Caco-2 (cell line): ENCODE measurements at regions not wholly inside any gene's neighbourhood (a gene's known extent, or its start where the extent isn't known, plus 50 kb on each side); places are given as distances from the start of the nearest gene placed in this dataset.

Experiments
- BruUV-seq: library from RNA; stranded (reverse); fragments of 400-500 nt; replicated peaks from 2 replicates; lab custom pipeline; 2021; lab: Mats Ljungman, UMichigan
- CTCF ChIA-PET: fragments of 300-600 bp; sonication (Branson Sonifier 250); formaldehyde crosslinking; loops from one replicate; lab custom pipeline; 2022; ENCODE audit warnings: antibody characterized with exemption; lab: Charles Lee
- POLR2A ChIA-PET: fragments of 300-600 bp; sonication (Branson Sonifier 250); formaldehyde crosslinking; loops from one replicate; lab custom pipeline; 2022; ENCODE audit warnings: antibody characterized with exemption; lab: Charles Lee
- DNase-seq, 2 experiments: peaks; one replicate each; pipeline versions ENCODE4 v3.0.0 to v3.0.0-alpha.2; 2020 to 2022
- H3K27me3 ChIP-seq: replicated peaks from 2 replicates; pipeline ENCODE4 v1.6.0; 2011; ENCODE audit warnings: low read length; ENCODE audit not compliant: control insufficient read depth, insufficient read depth
- H3K36me3 ChIP-seq: 2 replicates; pipeline ENCODE4 v1.5.1; 2011; ENCODE audit warnings: low read length; ENCODE audit not compliant: control insufficient read depth, insufficient read depth
- H3K4me1 ChIP-seq: fragments of 250-450 bp; sonication (Bioruptor Pico); 2 replicates; pipeline ENCODE4 v1.5.1; 2020; ENCODE audit warnings: mild to moderate bottlenecking
- H3K4me3 ChIP-seq: 2 replicates; pipeline ENCODE4 v1.5.1; 2011; ENCODE audit warnings: low read depth, mild to moderate bottlenecking, control low read depth, low read length
- H3K9me3 ChIP-seq: fragments of 250-450 bp; sonication (Bioruptor Pico); 2 replicates; pipeline ENCODE4 v1.5.1; 2020; ENCODE audit warnings: mild to moderate bottlenecking, moderate library complexity
- H3K27ac Mint-ChIP-seq: one replicate; pipeline ENCODE4 v1.8.0; 2022; ENCODE audit warnings: mixed read lengths; ENCODE audit not compliant: unreplicated experiment
- H3K27me3 Mint-ChIP-seq: one replicate; pipeline ENCODE4 v1.8.0; 2022; ENCODE audit warnings: mixed read lengths; ENCODE audit not compliant: insufficient read depth, unreplicated experiment
- H3K36me3 Mint-ChIP-seq: one replicate; pipeline ENCODE4 v1.8.0; 2022; ENCODE audit warnings: mild to moderate bottlenecking, mixed read lengths; ENCODE audit not compliant: insufficient read depth, unreplicated experiment
- H3K4me1 Mint-ChIP-seq: one replicate; pipeline ENCODE4 v1.8.0; 2022; ENCODE audit warnings: low read depth, mixed read lengths; ENCODE audit not compliant: unreplicated experiment
- H3K4me3 Mint-ChIP-seq: one replicate; pipeline ENCODE4 v1.8.0; 2022; ENCODE audit warnings: mild to moderate bottlenecking, moderate library complexity, mixed read lengths; ENCODE audit not compliant: unreplicated experiment
- H3K9me3 Mint-ChIP-seq: one replicate; pipeline ENCODE4 v1.8.0; 2022; ENCODE audit warnings: mixed read lengths; ENCODE audit not compliant: unreplicated experiment
- intact Hi-C: fragments of 100-400 bp; cut with micrococcal nuclease; formaldehyde crosslinking; loops from one replicate; pipeline ENCODE4 v1.10.0; 2022; ENCODE audit not compliant: unreplicated experiment
- TF ChIP-seq, protein P1 (sequence below), 2 experiments: fragments of 200-600 bp in 1 of 2; IDR thresholded peaks; 1 replicate in 1 of 2; 2 replicates in 1 of 2; pipeline versions ENCODE4 v1.5.1 to v1.8.0; 2011 to 2022; ENCODE audit warnings: antibody characterized with exemption in 1 of 2, control low read depth in 1 of 2, inconsistent platforms in 1 of 2, low read depth in 1 of 2, low read length in 1 of 2, mild to moderate bottlenecking in 1 of 2, moderate library complexity in 1 of 2; ENCODE audit not compliant: insufficient read depth in 1 of 2, severe bottlenecking in 1 of 2, unreplicated experiment in 1 of 2

GRCh38 chr4:141914746-141915145 is 278.4 kb downstream of the IL15 start:
- no peak overlapping the region for H3K27ac Mint-ChIP-seq
- H3K4me1 ChIP-seq, result no peaks in the 10 kb centered on the region
- TF ChIP-seq, protein P1, sequence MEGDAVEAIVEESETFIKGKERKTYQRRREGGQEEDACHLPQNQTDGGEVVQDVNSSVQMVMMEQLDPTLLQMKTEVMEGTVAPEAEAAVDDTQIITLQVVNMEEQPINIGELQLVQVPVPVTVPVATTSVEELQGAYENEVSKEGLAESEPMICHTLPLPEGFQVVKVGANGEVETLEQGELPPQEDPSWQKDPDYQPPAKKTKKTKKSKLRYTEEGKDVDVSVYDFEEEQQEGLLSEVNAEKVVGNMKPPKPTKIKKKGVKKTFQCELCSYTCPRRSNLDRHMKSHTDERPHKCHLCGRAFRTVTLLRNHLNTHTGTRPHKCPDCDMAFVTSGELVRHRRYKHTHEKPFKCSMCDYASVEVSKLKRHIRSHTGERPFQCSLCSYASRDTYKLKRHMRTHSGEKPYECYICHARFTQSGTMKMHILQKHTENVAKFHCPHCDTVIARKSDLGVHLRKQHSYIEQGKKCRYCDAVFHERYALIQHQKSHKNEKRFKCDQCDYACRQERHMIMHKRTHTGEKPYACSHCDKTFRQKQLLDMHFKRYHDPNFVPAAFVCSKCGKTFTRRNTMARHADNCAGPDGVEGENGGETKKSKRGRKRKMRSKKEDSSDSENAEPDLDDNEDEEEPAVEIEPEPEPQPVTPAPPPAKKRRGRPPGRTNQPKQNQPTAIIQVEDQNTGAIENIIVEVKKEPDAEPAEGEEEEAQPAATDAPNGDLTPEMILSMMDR (IDR thresholded peaks at IDR 0.05; ENCODE audit: insufficient read depth in 1 of 2, low read depth in 1 of 2, low read length in 1 of 2, severe bottlenecking in 1 of 2, unreplicated experiment in 1 of 2), result no peak
- no peaks in the 10 kb centered on the region for H3K9me3 Mint-ChIP-seq
- no peak overlapping the region for H3K4me3 Mint-ChIP-seq
- POLR2A ChIA-PET, result no interaction called here
- no peaks in the 10 kb centered on the region for H3K9me3 ChIP-seq
- DNase-seq, result no peak
- no peaks in the 10 kb centered on the region for H3K27me3 Mint-ChIP-seq
- H3K36me3 ChIP-seq, result no peaks in the 10 kb centered on the region
- no peaks in the 10 kb centered on the region for H3K4me1 Mint-ChIP-seq
- no TSS peak for BruUV-seq
- H3K4me3 ChIP-seq, result no peak overlapping the region
- H3K27me3 ChIP-seq, result no peaks in the 10 kb centered on the region
- H3K36me3 Mint-ChIP-seq, result no peaks in the 10 kb centered on the region
- intact Hi-C loops, result no loop called here
- CTCF ChIA-PET, result no interaction called here

DNA sequence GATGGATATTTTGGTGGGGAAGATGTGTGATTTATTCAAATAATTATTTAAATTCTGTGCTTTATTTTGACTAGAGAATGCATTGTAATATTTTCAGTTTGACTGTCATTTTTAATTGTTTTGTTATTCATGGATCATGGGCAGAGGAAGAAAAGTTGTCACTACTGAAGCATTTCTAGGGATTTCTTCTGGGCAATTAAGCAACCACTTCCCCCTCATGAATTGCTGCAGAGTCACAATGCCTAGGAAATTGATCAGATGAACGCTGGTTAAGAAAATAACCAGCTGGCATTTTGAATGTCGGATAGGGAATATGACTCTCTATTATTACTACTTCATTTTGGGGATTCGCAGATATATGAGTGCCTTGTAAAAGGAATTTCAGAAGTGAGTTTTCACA is 283.3 kb downstream of the IL15 start:
- DNase-seq, result no peak
- intact Hi-C loops, result no loop called here
- H3K36me3 ChIP-seq, result no peaks in the 10 kb centered on the region
- Mint-ChIP-seq H3K4me3 (no peak overlapping the region), H3K27ac (no peak overlapping the region), H3K4me1 (no peaks in the 10 kb centered on the region), H3K27me3 (peaks cover 2% of the 10 kb centered on the region), H3K9me3 (no peaks in the 10 kb centered on the region), H3K36me3 (no peaks in the 10 kb centered on the region)
- BruUV-seq, result no TSS peak
- H3K27me3 ChIP-seq, result no peaks in the 10 kb centered on the region
- no peak overlapping the region for H3K4me3 ChIP-seq
- TF ChIP-seq, protein P1 (IDR thresholded peaks at IDR 0.05; ENCODE audit: insufficient read depth in 1 of 2, low read depth in 1 of 2, low read length in 1 of 2, severe bottlenecking in 1 of 2, unreplicated experiment in 1 of 2), result no peak
- H3K4me1 ChIP-seq, result no peaks in the 10 kb centered on the region
- no peaks in the 10 kb centered on the region for H3K9me3 ChIP-seq
- POLR2A ChIA-PET, result no interaction called here
- CTCF ChIA-PET, result no interaction called here

DNA sequence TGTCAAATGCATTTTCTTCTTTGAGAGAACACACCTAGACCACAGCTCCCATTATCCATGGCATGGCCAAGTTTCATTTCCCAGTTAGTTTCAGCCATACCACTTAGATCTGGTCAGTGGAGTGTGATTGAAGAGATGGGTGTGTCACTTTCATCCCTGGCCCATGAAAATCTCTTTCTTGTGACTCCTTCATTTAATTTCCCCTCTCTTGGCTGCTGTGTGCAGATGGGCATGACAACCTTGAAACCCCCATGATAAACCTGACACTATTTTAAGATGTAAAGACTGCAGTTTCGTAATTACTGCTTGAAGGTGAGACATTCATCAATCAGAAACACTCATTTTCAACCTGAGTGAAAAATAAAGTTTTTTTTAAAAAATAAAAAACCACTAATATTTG is 284.9 kb downstream of the IL15 start:
- H3K36me3 Mint-ChIP-seq, result no peaks in the 10 kb centered on the region
- no peaks in the 10 kb centered on the region for H3K9me3 ChIP-seq
- H3K27ac Mint-ChIP-seq, result no peak overlapping the region
- H3K9me3 Mint-ChIP-seq, result no peaks in the 10 kb centered on the region
- BruUV-seq, result no TSS peak
- H3K4me1 ChIP-seq, result no peaks in the 10 kb centered on the region
- H3K4me1 Mint-ChIP-seq, result no peaks in the 10 kb centered on the region
- DNase-seq, result no peak
- POLR2A ChIA-PET, result no interaction called here
- no peak overlapping the region for H3K4me3 ChIP-seq
- no peak overlapping the region for H3K4me3 Mint-ChIP-seq
- CTCF ChIA-PET, result no interaction called here
- intact Hi-C loops, result no loop called here
- peaks cover 2% of the 10 kb centered on the region for H3K27me3 Mint-ChIP-seq
- no peaks in the 10 kb centered on the region for H3K27me3 ChIP-seq
- no peaks in the 10 kb centered on the region for H3K36me3 ChIP-seq
- TF ChIP-seq, protein P1 (IDR thresholded peaks at IDR 0.05; ENCODE audit: insufficient read depth in 1 of 2, low read depth in 1 of 2, low read length in 1 of 2, severe bottlenecking in 1 of 2, unreplicated experiment in 1 of 2), result no peak
